GM12878 (cell line): ENCODE measurements at regions not wholly inside any gene's neighbourhood (a gene's known extent, or its start where the extent isn't known, plus 50 kb on each side); places are given as distances from the start of the nearest gene placed in this dataset.

Experiments
- ATAC-seq: fragments of 200-7000 bp; cut with Tn5 transposase; 3 replicates; pipeline ENCODE4 v1.9.1; 2020; ENCODE audit warnings: mild to moderate bottlenecking, moderate library complexity
- BruUV-seq: library from RNA; stranded (reverse); fragments of 400-500 nt; replicated peaks from 2 replicates; lab custom pipeline; 2021; lab: Mats Ljungman, UMichigan
- CTCF ChIA-PET: fragments of 300-600 bp; sonication (Branson Sonifier 250); formaldehyde crosslinking; extraction: SDS; loops from one replicate; lab custom pipeline; 2021; ENCODE audit warnings: inconsistent platforms; lab: Yijun Ruan, JAX
- POLR2A ChIA-PET: fragments of 350-600 bp; formaldehyde crosslinking; extraction: SDS; loops from one replicate; lab custom pipeline; 2021; ENCODE audit warnings: inconsistent platforms; lab: Charles Lee
- RAD21 ChIA-PET: fragments of 300-600 bp; sonication (Branson Sonifier 250); formaldehyde crosslinking; loops from one replicate; lab custom pipeline; 2023; ENCODE audit warnings: antibody characterized with exemption; ENCODE audit not compliant: unreplicated experiment; lab: Charles Lee
- SMC1A ChIA-PET: fragments of 300-600 bp; sonication (Branson Sonifier 250); formaldehyde crosslinking; loops from one replicate; lab custom pipeline; 2023; ENCODE audit not compliant: unreplicated experiment, uncharacterized antibody; lab: Charles Lee
- DNase-seq: peaks from one replicate; pipeline ENCODE4 v3.0.0-alpha.2; 2011; ENCODE audit warnings: low read depth, low spot score
- FAIRE-seq: peaks from 3 replicates; lab custom pipeline; 2011; peaks lifted over from hg19 to GRCh38; lab: Jason Lieb, UNC
- H2AFZ ChIP-seq: 2 replicates; pipeline ENCODE4 v1.6.0; 2011; ENCODE audit warnings: low read depth, low read length, control low read depth; ENCODE audit not compliant: control insufficient read depth
- H3K27ac ChIP-seq: 2 replicates; pipeline ENCODE4 v1.5.1; 2011; ENCODE audit warnings: control low read depth; ENCODE audit not compliant: control insufficient read depth, insufficient read depth
- H3K27me3 ChIP-seq, 2 experiments: replicated peaks in 1 of 2; 2 replicates each; pipeline versions ENCODE4 v1.6.0 to v1.6.1; 2011; ENCODE audit warnings: low read length in 1 of 2; ENCODE audit not compliant: control insufficient read depth in 2 of 2, insufficient read depth in 2 of 2
- H3K36me3 ChIP-seq, 2 experiments: 2 replicates each; pipeline ENCODE4 v1.5.1; 2011; ENCODE audit warnings: low read length in 1 of 2; ENCODE audit not compliant: control insufficient read depth in 2 of 2, insufficient read depth in 2 of 2
- H3K4me1 ChIP-seq: 2 replicates; pipeline ENCODE4 v1.6.1; 2011; ENCODE audit warnings: mild to moderate bottlenecking, low read length, moderate library complexity, mixed read lengths; ENCODE audit not compliant: control insufficient read depth, insufficient read depth
- H3K4me2 ChIP-seq: 2 replicates; pipeline ENCODE4 v1.6.0; 2011; ENCODE audit warnings: control low read depth; ENCODE audit not compliant: control insufficient read depth, insufficient read depth
- H3K4me3 ChIP-seq: fragments of 200-600 bp; sonication (generic); 2 replicates; pipeline ENCODE4 v1.5.1; 2016
- H3K79me2 ChIP-seq: 2 replicates; pipeline ENCODE4 v1.6.0; 2011; ENCODE audit warnings: low read length; ENCODE audit not compliant: control insufficient read depth, insufficient read depth
- H3K9ac ChIP-seq: 2 replicates; pipeline ENCODE4 v1.8.0; 2011; ENCODE audit warnings: low read length, control low read depth, mixed read lengths; ENCODE audit not compliant: control insufficient read depth, insufficient read depth
- H3K9me3 ChIP-seq: replicated peaks from 3 replicates; pipeline ENCODE4 v1.5.1; 2011; ENCODE audit warnings: mild to moderate bottlenecking, low read length; ENCODE audit not compliant: control insufficient read depth, insufficient read depth
- H4K20me1 ChIP-seq: 2 replicates; pipeline ENCODE4 v1.6.0; 2011; ENCODE audit not compliant: control insufficient read depth, insufficient read depth
- HDAC2 ChIP-seq: fragments of 200-600 bp; sonication (generic); IDR thresholded peaks from 2 replicates; pipeline ENCODE4 v1.6.1; 2017
- JUND ChIP-seq: IDR thresholded peaks from 2 replicates; pipeline ENCODE4 v1.6.1; 2012; ENCODE audit warnings: low read depth, mild to moderate bottlenecking, low read length, improper control_type of control experiment, moderate library complexity
- PKNOX1 ChIP-seq: fragments of 450-650 bp; IDR thresholded peaks from 2 replicates; pipeline ENCODE4 v1.6.1; 2016; ENCODE audit warnings: mild to moderate bottlenecking
- POLR2AphosphoS2 ChIP-seq: IDR thresholded peaks from 2 replicates; pipeline ENCODE4 v1.6.1; 2011; ENCODE audit warnings: low read depth, mild to moderate bottlenecking, low read length, improper control_type of control experiment, moderate library complexity
- ZNF24 ChIP-seq: fragments of 450-650 bp; IDR thresholded peaks from 2 replicates; pipeline ENCODE4 v1.6.1; 2017; ENCODE audit warnings: antibody characterized with exemption, mild to moderate bottlenecking
- ZNF592 ChIP-seq: fragments of 450-650 bp; IDR thresholded peaks from 2 replicates; pipeline ENCODE4 v1.6.1; 2017; ENCODE audit warnings: mild to moderate bottlenecking, moderate library complexity
- WGBS: methylation state at CpG from one replicate; pipeline ENCODE4 v1.1.6; 2016; ENCODE audit warnings: low lambda C conversion rate; ENCODE audit not compliant: insufficient replicate concordance, insufficient coverage; ENCODE audit errors: missing lambda C conversion rate; 5-methylcytosine and 5-hydroxymethylcytosine counted together
- in situ Hi-C: fragments of 300-500 bp; cut with MboI; formaldehyde crosslinking; loops from 9 replicates; pipeline ENCODE4 v1.14.3; 2018; ENCODE audit warnings: mixed read lengths
- intact Hi-C: fragments of 100-400 bp; cut with micrococcal nuclease; formaldehyde crosslinking; loops from one replicate; pipeline ENCODE4 v1.14.2; 2022; ENCODE audit not compliant: unreplicated experiment

GRCh38 chr13:36519432-36519831 is 87.1 kb downstream of the CCNA1 start (continued):
- TF ChIP-seq ZNF592 (no peak), JUND (no peak), ZNF24 (no peak), PKNOX1 (no peak), HDAC2 (no peak)

GRCh38 chr13:36520111-36520510 is 87.8 kb downstream of the CCNA1 start:
- TF ChIP-seq POLR2AphosphoS2 (no peak), PKNOX1 (no peak)
- Histone ChIP-seq H3K27ac (no peak overlapping the region), H3K4me1 (no peaks in the 10 kb centered on the region), H3K4me3 (no peak overlapping the region), H3K36me3 (no peaks in the 10 kb centered on the region), H2AFZ (no peak overlapping the region), H3K9me3 (no peaks in the 10 kb centered on the region), H3K4me2 (no peak overlapping the region), H3K9ac (no peak overlapping the region), H4K20me1 (no peaks in the 10 kb centered on the region), H3K27me3 (no peaks in the 10 kb centered on the region), H3K79me2 (no peaks in the 10 kb centered on the region)
- ChIA-PET CTCF (no interaction called here), RAD21 (no interaction called here), POLR2A (no interaction called here), SMC1A (no interaction called here)
- DNase-seq (no peak), FAIRE-seq (no peak), ATAC-seq (no peak)
- in situ Hi-C loops = no loop called here
- BruUV-seq = no TSS peak
- intact Hi-C loops = no loop called here
- 46% methylated on average over 2 of the region's 2 CpGs for WGBS
